HEK293T (cell line): ENCODE measurements at regions not wholly inside any gene's neighbourhood (a gene's known extent, or its start where the extent isn't known, plus 50 kb on each side); places are given as distances from the start of the nearest gene placed in this dataset.

ENCODE experiments used
- CTCF ChIA-PET: fragments of 350-600 bp; formaldehyde crosslinking; extraction: SDS; loops from one replicate; lab custom pipeline; 2021; ENCODE audit warnings: antibody characterized with exemption, inconsistent platforms; lab: Yijun Ruan, JAX
- POLR2A ChIA-PET: fragments of 350-600 bp; formaldehyde crosslinking; extraction: SDS; loops from one replicate; lab custom pipeline; 2020; ENCODE audit warnings: antibody characterized with exemption, inconsistent platforms; lab: Yijun Ruan, JAX
- DNase-seq: peaks from one replicate; pipeline ENCODE4 v3.0.0; 2012; ENCODE audit warnings: mixed read lengths; ENCODE audit errors: extremely low spot score
- ARNT ChIP-seq: fragments of 450-650 bp; IDR thresholded peaks from 2 replicates; pipeline ENCODE4 v1.6.1; 2017; ENCODE audit warnings: mild to moderate bottlenecking
- BHLHE40 ChIP-seq: fragments of 450-650 bp; IDR thresholded peaks from 2 replicates; pipeline ENCODE4 v1.6.1; 2016; ENCODE audit warnings: mild to moderate bottlenecking, moderate library complexity, borderline replicate concordance
- CTBP1 ChIP-seq: fragments of 450-650 bp; IDR thresholded peaks from 2 replicates; pipeline ENCODE4 v1.6.1; 2016; ENCODE audit warnings: borderline replicate concordance
- ELF4 ChIP-seq: fragments of 450-650 bp; IDR thresholded peaks from 2 replicates; pipeline ENCODE4 v1.6.1; 2017; ENCODE audit warnings: antibody characterized with exemption
- FOXA1 ChIP-seq: fragments of 450-650 bp; IDR thresholded peaks from 2 replicates; pipeline ENCODE4 v1.6.1; 2016; ENCODE audit warnings: mild to moderate bottlenecking
- FOXK2 ChIP-seq: fragments of 450-650 bp; IDR thresholded peaks from 2 replicates; pipeline ENCODE4 v1.6.1; 2016; ENCODE audit warnings: mild to moderate bottlenecking
- FOXM1 ChIP-seq: fragments of 450-650 bp; IDR thresholded peaks from 2 replicates; pipeline ENCODE4 v1.6.1; 2017; ENCODE audit warnings: mild to moderate bottlenecking, borderline replicate concordance
- HDGF ChIP-seq: fragments of 450-650 bp; IDR thresholded peaks from 2 replicates; pipeline ENCODE4 v1.6.1; 2017; ENCODE audit warnings: antibody characterized with exemption, borderline replicate concordance
- L3MBTL2 ChIP-seq: fragments of 450-650 bp; conservative IDR thresholded peaks from 2 replicates; pipeline ENCODE4 v1.6.1; 2016; ENCODE audit warnings: mild to moderate bottlenecking
- LEF1 ChIP-seq: fragments of 450-650 bp; IDR thresholded peaks from 2 replicates; pipeline ENCODE4 v1.6.1; 2017; ENCODE audit warnings: mild to moderate bottlenecking, borderline replicate concordance
- NFRKB ChIP-seq: fragments of 450-650 bp; IDR thresholded peaks from 2 replicates; pipeline ENCODE4 v1.6.1; 2016; ENCODE audit warnings: mild to moderate bottlenecking, moderate library complexity
- PKNOX1 ChIP-seq: fragments of 450-650 bp; IDR thresholded peaks from 2 replicates; pipeline ENCODE4 v1.6.1; 2016
- SP1 ChIP-seq: fragments of 450-650 bp; IDR thresholded peaks from 2 replicates; pipeline ENCODE4 v1.6.1; 2017
- SUZ12 ChIP-seq: fragments of 450-650 bp; IDR thresholded peaks from 2 replicates; pipeline ENCODE4 v1.6.1; 2016; ENCODE audit warnings: mild to moderate bottlenecking
- TARDBP ChIP-seq: fragments of 450-650 bp; IDR thresholded peaks from 2 replicates; pipeline ENCODE4 v1.6.1; 2016
- ZNF384 ChIP-seq: fragments of 450-650 bp; IDR thresholded peaks from 2 replicates; pipeline ENCODE4 v1.6.1; 2016

GRCh38 chr11:95521862-95522261 lies 267.7 kb downstream of the FAM76B start:
- POLR2A ChIA-PET, result no interaction called here
- no peak for DNase-seq
- TF ChIP-seq SUZ12 (no peak), BHLHE40 (no peak), ZNF384 (no peak), FOXA1 (no peak), NFRKB (no peak), ARNT (no peak), L3MBTL2 (no peak), CTBP1 (no peak), LEF1 (no peak), PKNOX1 (no peak), FOXK2 (no peak)
- CTCF ChIA-PET, result no interaction called here

- peak; percentile 40 for DNase-seq
- CTCF ChIA-PET, result no interaction called here
- POLR2A ChIA-PET, result no interaction called here
- peak; percentile 95 for TF ChIP-seq PKNOX1
- no peak for TF ChIP-seq SP1
- peak; percentile 94 for TF ChIP-seq CTBP1
- TF ChIP-seq ARNT, result 0 out of 2 replicates have a peak, but pooled peaks have one; percentile 7
These were observed 268.4 kb downstream of the FAM76B start for GRCh38 chr11:95521133-95521542.

- ChIA-PET POLR2A (no interaction called here), CTCF (no interaction called here)
- TF ChIP-seq L3MBTL2 (no peak), NFRKB (no peak), HDGF (no peak), ARNT (no peak), ZNF384 (no peak), CTBP1 (no peak), TARDBP (no peak), ELF4 (no peak), BHLHE40 (no peak), FOXA1 (no peak), SP1 (no peak)
- DNase-seq, result no peak
These were observed 269.0 kb downstream of the FAM76B start for GRCh38 chr11:95520369-95521132.

- TF ChIP-seq LEF1 (no peak), ZNF384 (no peak), CTBP1 (no peak), ELF4 (no peak), ARNT (no peak), HDGF (no peak), FOXK2 (no peak), FOXM1 (no peak), TARDBP (no peak), L3MBTL2 (no peak), SP1 (no peak), BHLHE40 (no peak), PKNOX1 (no peak), FOXA1 (no peak), NFRKB (no peak), SUZ12 (no peak)
- CTCF ChIA-PET, result no interaction called here
- no peak for DNase-seq
- POLR2A ChIA-PET, result no interaction called here
These were observed 269.7 kb downstream of the FAM76B start for GRCh38 chr11:95519912-95520311.

GRCh38 chr11:95517453-95517852 lies 272.1 kb downstream of the FAM76B start:
- CTCF ChIA-PET, result interaction anchor here (1.5 kb wide), 1 partner anchor 16 kb away, joined by 3 read pairs; no protein-coding TSS in a partner anchor
- no peak for DNase-seq
- POLR2A ChIA-PET, result no interaction called here
- TF ChIP-seq ARNT (no peak), NFRKB (no peak), FOXK2 (no peak), LEF1 (no peak), BHLHE40 (no peak), ZNF384 (no peak), CTBP1 (no peak), L3MBTL2 (no peak), FOXM1 (no peak), ELF4 (no peak), PKNOX1 (no peak), HDGF (no peak)

GRCh38 chr11:95516786-95517185 lies 272.8 kb downstream of the FAM76B start:
- no peak for DNase-seq
- ChIA-PET CTCF (interaction anchor here (0.6 to 0.7 kb wide), 2 partner anchors 8 to 10 kb away, joined by 3 read pairs; no protein-coding TSS in a partner anchor), POLR2A (no interaction called here)
- TF ChIP-seq PKNOX1 (no peak), BHLHE40 (no peak), TARDBP (no peak), ELF4 (no peak), ARNT (no peak), HDGF (no peak), FOXK2 (no peak), FOXA1 (no peak), CTBP1 (no peak), LEF1 (no peak), FOXM1 (no peak), ZNF384 (no peak), L3MBTL2 (no peak), NFRKB (no peak)
